OCI-LY3 (cell line): ENCODE measurements at regions not wholly inside any gene's neighbourhood (a gene's known extent, or its start where the extent isn't known, plus 50 kb on each side); places are given as distances from the start of the nearest gene placed in this dataset.

Experiments
- H2AFZ ChIP-seq: fragments of 200-600, 300-600 bp; shearing (Covaris generic); 2 replicates; pipeline ENCODE4 v1.6.0; 2014; ENCODE audit warnings: antibody characterized with exemption, low read depth, low read length
- H3K27ac ChIP-seq: fragments of 200-600, 300-600 bp; sonication (generic); 2 replicates; pipeline ENCODE4 v1.5.1; 2014; ENCODE audit warnings: mild to moderate bottlenecking, low read length, moderate library complexity, mixed read lengths
- H3K27me3 ChIP-seq: fragments of 200-600, 300-600 bp; sonication (generic); 2 replicates; pipeline ENCODE4 v1.6.1; 2014; ENCODE audit warnings: low read depth, low read length, mixed read lengths
- H3K36me3 ChIP-seq: fragments of 200-600, 300-600 bp; sonication (generic); replicated peaks from 2 replicates; pipeline ENCODE3; 2014; ENCODE audit warnings: low read depth, low read length, mixed read lengths
- H3K4me1 ChIP-seq: fragments of 300-600, 200-600 bp; sonication (generic); 2 replicates; pipeline ENCODE4 v1.6.1; 2014; ENCODE audit warnings: low read length, mixed read lengths
- H3K4me2 ChIP-seq: fragments of 200-600, 300-600 bp; sonication (generic); 2 replicates; pipeline ENCODE4 v1.6.1; 2014; ENCODE audit warnings: low read length, mixed read lengths
- H3K4me3 ChIP-seq: fragments of 300-600, 200-600 bp; sonication (generic); 2 replicates; pipeline ENCODE4 v1.5.1; 2014; ENCODE audit warnings: antibody characterized with exemption, mild to moderate bottlenecking, low read length, moderate library complexity
- H3K79me2 ChIP-seq: fragments of 300-600, 200-600 bp; shearing (Covaris generic); 2 replicates; pipeline ENCODE4 v1.6.1; 2014; ENCODE audit warnings: mild to moderate bottlenecking, low read length, mixed read lengths
- H3K9ac ChIP-seq: fragments of 300-600, 200-600 bp; shearing (Covaris generic); 2 replicates; pipeline ENCODE4 v1.6.0; 2014; ENCODE audit warnings: mild to moderate bottlenecking, low read length, moderate library complexity
- H3K9me3 ChIP-seq: fragments of 200-600, 300-600 bp; shearing (Covaris generic); 2 replicates; pipeline ENCODE4 v1.6.1; 2014; ENCODE audit warnings: low read length, mixed read lengths; ENCODE audit not compliant: insufficient read depth
- H4K20me1 ChIP-seq: fragments of 200-600, 300-600 bp; sonication (generic); 2 replicates; pipeline ENCODE4 v1.6.1; 2016; ENCODE audit warnings: low read length, mixed read lengths; ENCODE audit not compliant: insufficient read depth
- EZH2phosphoT487 ChIP-seq: fragments of 200-600 bp; shearing (Covaris generic); IDR thresholded peaks from 2 replicates; pipeline ENCODE4 v1.6.1; 2018; ENCODE audit warnings: antibody characterized with exemption, mixed run types, low read depth
- TF ChIP-seq, protein P1 (sequence below): fragments of 200-600, 300-600 bp; sonication (generic); IDR thresholded peaks from 2 replicates; pipeline ENCODE4 v1.5.1; 2014; ENCODE audit warnings: antibody characterized with exemption, low read length, low read depth

DNA sequence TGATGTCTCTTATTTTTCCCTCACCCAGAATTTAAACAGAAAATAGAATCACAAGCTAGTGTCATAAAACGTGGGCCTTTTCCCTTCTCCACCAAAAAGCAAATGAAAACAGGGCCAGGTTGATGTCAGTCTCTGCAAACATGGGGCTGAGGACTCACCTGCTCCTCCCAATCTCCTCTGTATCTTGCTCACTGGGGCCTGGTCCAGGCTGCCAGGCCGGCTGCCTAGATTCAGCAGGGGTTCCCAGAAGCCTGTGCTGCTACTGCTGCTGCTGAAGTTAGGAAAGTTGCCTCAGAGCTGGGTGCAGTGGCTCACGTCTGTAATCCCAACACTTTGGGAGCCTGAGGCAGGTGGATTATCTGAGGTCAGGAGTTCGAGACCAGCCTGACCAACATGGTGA, 84.3 kb downstream of the PCDH1 start:
- Histone ChIP-seq H3K4me2 (no peak overlapping the region), H3K9ac (no peak overlapping the region), H3K79me2 (no peaks in the 10 kb centered on the region), H4K20me1 (no peaks in the 10 kb centered on the region), H3K27ac (no peak overlapping the region), H3K9me3 (no peaks in the 10 kb centered on the region), H2AFZ (no peak overlapping the region), H3K4me3 (no peak overlapping the region), H3K27me3 (0 out of 2 replicates have a peak, but pooled peaks cover 4% of the 10 kb centered on the region), H3K4me1 (no peaks in the 10 kb centered on the region), H3K36me3 (no peaks in the 10 kb centered on the region)
- TF ChIP-seq EZH2phosphoT487: no peak
- TF ChIP-seq, protein P1, sequence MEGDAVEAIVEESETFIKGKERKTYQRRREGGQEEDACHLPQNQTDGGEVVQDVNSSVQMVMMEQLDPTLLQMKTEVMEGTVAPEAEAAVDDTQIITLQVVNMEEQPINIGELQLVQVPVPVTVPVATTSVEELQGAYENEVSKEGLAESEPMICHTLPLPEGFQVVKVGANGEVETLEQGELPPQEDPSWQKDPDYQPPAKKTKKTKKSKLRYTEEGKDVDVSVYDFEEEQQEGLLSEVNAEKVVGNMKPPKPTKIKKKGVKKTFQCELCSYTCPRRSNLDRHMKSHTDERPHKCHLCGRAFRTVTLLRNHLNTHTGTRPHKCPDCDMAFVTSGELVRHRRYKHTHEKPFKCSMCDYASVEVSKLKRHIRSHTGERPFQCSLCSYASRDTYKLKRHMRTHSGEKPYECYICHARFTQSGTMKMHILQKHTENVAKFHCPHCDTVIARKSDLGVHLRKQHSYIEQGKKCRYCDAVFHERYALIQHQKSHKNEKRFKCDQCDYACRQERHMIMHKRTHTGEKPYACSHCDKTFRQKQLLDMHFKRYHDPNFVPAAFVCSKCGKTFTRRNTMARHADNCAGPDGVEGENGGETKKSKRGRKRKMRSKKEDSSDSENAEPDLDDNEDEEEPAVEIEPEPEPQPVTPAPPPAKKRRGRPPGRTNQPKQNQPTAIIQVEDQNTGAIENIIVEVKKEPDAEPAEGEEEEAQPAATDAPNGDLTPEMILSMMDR: no peak

DNA sequence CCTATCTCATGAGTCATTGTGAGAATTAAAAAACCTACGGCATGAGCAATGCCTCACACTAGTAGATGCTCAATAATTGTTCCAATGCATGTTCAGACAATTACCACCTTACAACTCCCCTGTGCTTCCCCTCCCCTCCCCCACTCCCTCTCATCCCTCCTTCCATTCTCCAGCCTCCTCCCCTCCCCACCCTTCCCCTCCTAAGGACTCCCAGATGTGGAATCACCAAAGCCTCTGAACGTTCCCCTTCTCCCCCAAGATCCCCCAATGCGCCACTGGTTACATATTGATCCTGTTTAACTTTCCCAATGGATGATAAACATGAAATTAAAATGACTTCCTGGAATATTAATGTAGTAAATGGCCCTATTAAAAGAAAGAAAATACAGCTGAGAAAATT, 84.8 kb downstream of the PCDH1 start:
- Histone ChIP-seq H3K36me3 (no peaks in the 10 kb centered on the region), H4K20me1 (no peaks in the 10 kb centered on the region), H3K9ac (no peak overlapping the region), H3K27ac (no peak overlapping the region), H3K27me3 (0 out of 2 replicates have a peak, but pooled peaks cover 5% of the 10 kb centered on the region), H2AFZ (no peak overlapping the region), H3K4me3 (no peak overlapping the region), H3K4me1 (no peaks in the 10 kb centered on the region), H3K9me3 (no peaks in the 10 kb centered on the region), H3K79me2 (no peaks in the 10 kb centered on the region), H3K4me2 (no peak overlapping the region)
- TF ChIP-seq, protein P1: no peak
- no peak for TF ChIP-seq EZH2phosphoT487

DNA sequence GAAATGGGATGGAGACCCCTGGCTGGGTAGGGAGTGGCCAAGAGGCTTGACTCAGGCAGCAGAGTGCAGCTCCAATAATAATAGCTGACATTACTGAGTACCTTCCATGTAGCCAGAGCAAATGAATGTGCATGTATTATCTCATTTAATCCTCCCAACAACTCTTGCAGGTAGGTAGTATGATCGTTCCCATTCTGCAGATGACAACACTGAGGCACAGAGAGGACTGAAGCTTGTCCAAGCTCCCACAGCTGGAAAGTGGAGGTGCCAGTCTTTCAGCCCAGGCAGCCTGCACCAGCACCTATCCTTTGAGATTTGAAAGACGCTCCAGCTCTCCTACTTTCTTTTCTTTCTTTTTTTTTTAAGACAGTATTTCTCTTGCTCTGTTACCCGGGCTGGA, 87.6 kb downstream of the PCDH1 start:
- TF ChIP-seq EZH2phosphoT487: no peak
- TF ChIP-seq, protein P1: no peak
- Histone ChIP-seq H3K4me2 (no peak overlapping the region), H3K27me3 (0 out of 2 replicates have a peak, but pooled peaks cover 5% of the 10 kb centered on the region), H3K9me3 (no peaks in the 10 kb centered on the region), H3K27ac (no peak overlapping the region), H3K4me1 (no peaks in the 10 kb centered on the region), H2AFZ (no peak overlapping the region), H3K79me2 (no peaks in the 10 kb centered on the region), H3K4me3 (no peak overlapping the region), H3K36me3 (no peaks in the 10 kb centered on the region), H4K20me1 (no peaks in the 10 kb centered on the region), H3K9ac (no peak overlapping the region)

DNA sequence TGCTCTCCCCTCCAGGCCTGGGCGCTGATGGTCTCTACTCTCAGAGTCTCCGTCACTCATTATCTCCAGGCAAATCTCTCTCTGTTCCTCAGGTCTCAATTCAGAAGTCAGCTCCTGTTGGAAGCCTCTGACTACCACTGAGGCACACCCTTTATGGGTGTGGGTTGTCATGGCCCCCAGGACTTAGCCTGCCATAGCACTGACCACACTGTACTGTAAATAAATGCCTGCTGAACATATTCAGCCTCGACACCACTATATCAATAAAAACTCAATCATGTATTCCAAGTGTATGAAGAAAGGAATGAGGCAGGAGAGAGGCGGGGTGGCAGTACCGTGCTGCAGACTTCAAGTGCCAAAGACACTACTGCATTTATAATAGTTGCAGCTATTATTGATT, 88.9 kb downstream of the PCDH1 start:
- Histone ChIP-seq H3K4me2 (no peak overlapping the region), H3K79me2 (no peaks in the 10 kb centered on the region), H3K4me3 (no peak overlapping the region), H3K9me3 (no peaks in the 10 kb centered on the region), H3K27me3 (0 out of 2 replicates have a peak, but pooled peaks cover 5% of the 10 kb centered on the region), H3K27ac (no peak overlapping the region), H4K20me1 (no peaks in the 10 kb centered on the region), H2AFZ (no peak overlapping the region), H3K36me3 (no peaks in the 10 kb centered on the region), H3K9ac (no peak overlapping the region), H3K4me1 (peaks cover 5% of the 10 kb centered on the region)
- TF ChIP-seq EZH2phosphoT487: no peak
- TF ChIP-seq, protein P1: no peak
